Lower leg skin (tissue), 3 donors: ENCODE measurements at regions not wholly inside any gene's neighbourhood (a gene's known extent, or its start where the extent isn't known, plus 50 kb on each side); places are given as distances from the start of the nearest gene placed in this dataset.

Experiments used
- CTCF ChIP-seq, 3 donors: fragments of 450-650 bp; IDR thresholded peaks; one replicate each; pipeline ENCODE4 v1.5.1; 2016; ENCODE audit warnings: antibody characterized with exemption in 3 of 3, mild to moderate bottlenecking in 3 of 3, moderate library complexity in 2 of 3
- POLR2A ChIP-seq, 2 donors: fragments of 450-650 bp; IDR thresholded peaks; one replicate each; pipeline ENCODE4 v1.6.1; 2016 to 2017; ENCODE audit warnings: antibody characterized with exemption in 2 of 2, mild to moderate bottlenecking in 1 of 2, moderate library complexity in 1 of 2

GRCh38 chr13:84812078-84812477 lies 929.8 kb upstream of the SLITRK1 start:
- TF ChIP-seq CTCF (IDR thresholded peaks at IDR 0.05) (no peak), POLR2A (IDR thresholded peaks at IDR 0.05) (no peak)
